BE2C (cell line): ENCODE measurements at regions not wholly inside any gene's neighbourhood (a gene's known extent, or its start where the extent isn't known, plus 50 kb on each side); places are given as distances from the start of the nearest gene placed in this dataset.

Experiments used
- DNase-seq: peaks from one replicate; pipeline ENCODE4 v3.0.0-alpha.2; 2020
- H3K27me3 ChIP-seq: fragments of 250-450 bp; sonication (Bioruptor Pico); 2 replicates; pipeline ENCODE4 v1.5.1; 2020; ENCODE audit warnings: mild to moderate bottlenecking
- H3K36me3 ChIP-seq: fragments of 250-450 bp; sonication (Bioruptor Pico); 2 replicates; pipeline ENCODE4 v1.5.1; 2020; ENCODE audit warnings: mild to moderate bottlenecking
- H3K4me1 ChIP-seq: fragments of 250-450 bp; sonication (Bioruptor Pico); 2 replicates; pipeline ENCODE4 v1.5.1; 2020
- H3K4me3 ChIP-seq: 2 replicates; pipeline ENCODE4 v1.5.1; 2011; ENCODE audit warnings: low read depth, low read length
- H3K9me3 ChIP-seq: fragments of 250-450 bp; sonication (Bioruptor Pico); 2 replicates; pipeline ENCODE4 v1.5.1; 2020
- CTCF ChIP-seq: IDR thresholded peaks from 2 replicates; pipeline ENCODE4 v1.5.1; 2012; ENCODE audit warnings: mild to moderate bottlenecking, low read depth, low read length

GRCh38 chr6:139776041-139776440 is 401.6 kb upstream of the CITED2 start:
- no peak for TF ChIP-seq CTCF
- no peaks in the 10 kb centered on the region for H3K27me3 ChIP-seq
- no peaks in the 10 kb centered on the region for H3K4me1 ChIP-seq
- H3K9me3 ChIP-seq: no peaks in the 10 kb centered on the region
- no peak for DNase-seq
- H3K36me3 ChIP-seq: no peaks in the 10 kb centered on the region
- no peak overlapping the region for H3K4me3 ChIP-seq

- Histone ChIP-seq H3K4me3 (no peak overlapping the region), H3K27me3 (no peaks in the 10 kb centered on the region), H3K36me3 (no peaks in the 10 kb centered on the region), H3K9me3 (no peaks in the 10 kb centered on the region), H3K4me1 (no peaks in the 10 kb centered on the region)
- no peak for TF ChIP-seq CTCF
- no peak for DNase-seq
Measured at GRCh38 chr6:139768196-139768595, 393.7 kb upstream of the CITED2 start.

GRCh38 chr6:139766796-139767195 is 392.3 kb upstream of the CITED2 start:
- no peaks in the 10 kb centered on the region for H3K4me1 ChIP-seq
- no peak for TF ChIP-seq CTCF
- no peak for DNase-seq
- no peak overlapping the region for H3K4me3 ChIP-seq
- H3K36me3 ChIP-seq: no peaks in the 10 kb centered on the region
- H3K9me3 ChIP-seq: no peaks in the 10 kb centered on the region
- H3K27me3 ChIP-seq: no peaks in the 10 kb centered on the region

- H3K4me3 ChIP-seq: no peak overlapping the region
- DNase-seq: no peak
- TF ChIP-seq CTCF: no peak
- no peaks in the 10 kb centered on the region for H3K36me3 ChIP-seq
- H3K27me3 ChIP-seq: no peaks in the 10 kb centered on the region
- no peaks in the 10 kb centered on the region for H3K9me3 ChIP-seq
- no peaks in the 10 kb centered on the region for H3K4me1 ChIP-seq
Measured at GRCh38 chr6:139765825-139766285, 391.4 kb upstream of the CITED2 start.

GRCh38 chr6:139764498-139764986 is 390.1 kb upstream of the CITED2 start:
- Histone ChIP-seq H3K4me3 (no peak overlapping the region), H3K27me3 (no peaks in the 10 kb centered on the region), H3K4me1 (no peaks in the 10 kb centered on the region), H3K36me3 (no peaks in the 10 kb centered on the region), H3K9me3 (no peaks in the 10 kb centered on the region)
- no peak for TF ChIP-seq CTCF
- no peak for DNase-seq

GRCh38 chr6:139763468-139764210 is 389.2 kb upstream of the CITED2 start:
- no peak for TF ChIP-seq CTCF
- no peaks in the 10 kb centered on the region for H3K4me1 ChIP-seq
- H3K9me3 ChIP-seq: no peaks in the 10 kb centered on the region
- no peaks in the 10 kb centered on the region for H3K36me3 ChIP-seq
- H3K4me3 ChIP-seq: no peak overlapping the region
- H3K27me3 ChIP-seq: no peaks in the 10 kb centered on the region
- DNase-seq: no peak
